ENCODE measurements at regions not wholly inside any gene's neighbourhood (a gene's known extent, or its start where the extent isn't known, plus 50 kb on each side); places are given as distances from the start of the nearest gene placed in this dataset.

DNA sequence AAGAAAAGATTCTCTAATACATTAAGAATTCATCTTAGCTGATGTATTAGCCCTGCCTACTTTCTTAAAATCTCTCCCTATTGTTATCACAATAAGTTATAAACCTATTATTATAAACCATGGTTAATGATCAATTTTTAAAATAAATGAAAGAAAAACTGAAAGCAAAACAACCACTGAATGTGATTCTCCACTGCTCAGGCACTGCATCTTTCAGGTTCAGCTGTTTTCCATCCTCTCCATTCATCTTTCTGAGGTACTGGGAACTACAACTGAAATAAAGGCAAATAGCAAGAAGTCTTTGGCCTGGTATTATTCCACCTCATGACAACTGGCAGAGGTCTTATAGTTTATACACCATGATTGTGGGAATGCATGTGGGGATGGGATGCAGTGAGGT, 798.9 kb upstream of the AADAT start:
- TF ChIP-seq, protein P1, sequence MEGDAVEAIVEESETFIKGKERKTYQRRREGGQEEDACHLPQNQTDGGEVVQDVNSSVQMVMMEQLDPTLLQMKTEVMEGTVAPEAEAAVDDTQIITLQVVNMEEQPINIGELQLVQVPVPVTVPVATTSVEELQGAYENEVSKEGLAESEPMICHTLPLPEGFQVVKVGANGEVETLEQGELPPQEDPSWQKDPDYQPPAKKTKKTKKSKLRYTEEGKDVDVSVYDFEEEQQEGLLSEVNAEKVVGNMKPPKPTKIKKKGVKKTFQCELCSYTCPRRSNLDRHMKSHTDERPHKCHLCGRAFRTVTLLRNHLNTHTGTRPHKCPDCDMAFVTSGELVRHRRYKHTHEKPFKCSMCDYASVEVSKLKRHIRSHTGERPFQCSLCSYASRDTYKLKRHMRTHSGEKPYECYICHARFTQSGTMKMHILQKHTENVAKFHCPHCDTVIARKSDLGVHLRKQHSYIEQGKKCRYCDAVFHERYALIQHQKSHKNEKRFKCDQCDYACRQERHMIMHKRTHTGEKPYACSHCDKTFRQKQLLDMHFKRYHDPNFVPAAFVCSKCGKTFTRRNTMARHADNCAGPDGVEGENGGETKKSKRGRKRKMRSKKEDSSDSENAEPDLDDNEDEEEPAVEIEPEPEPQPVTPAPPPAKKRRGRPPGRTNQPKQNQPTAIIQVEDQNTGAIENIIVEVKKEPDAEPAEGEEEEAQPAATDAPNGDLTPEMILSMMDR (optimal IDR thresholded peaks at IDR 0.05 in 1 of 3, IDR thresholded peaks at IDR 0.05 in 1 of 3, conservative IDR thresholded peaks at IDR 0.05 in 1 of 3; ENCODE audit: extremely low read depth in 1 of 3, insufficient read depth in 2 of 3, low read length in 3 of 3), result no peak
- no peak for TF ChIP-seq EZH2 (IDR thresholded peaks at IDR 0.05; ENCODE audit: low read length)
